GM18873 (cell line): ENCODE measurements at regions not wholly inside any gene's neighbourhood (a gene's known extent, or its start where the extent isn't known, plus 50 kb on each side); places are given as distances from the start of the nearest gene placed in this dataset.

ENCODE experiments used
- ATAC-seq: cut with Tn5 transposase; IDR thresholded peaks from one replicate; pipeline ENCODE4 v1.9.1; 2021; ENCODE audit warnings: mild to moderate bottlenecking, moderate library complexity, moderate number of reproducible peaks; ENCODE audit not compliant: unreplicated experiment, low FRiP score

- no peak for ATAC-seq
Observed at GRCh38 chr2:5983511-5984272, 291.5 kb downstream of the SOX11 start.

DNA sequence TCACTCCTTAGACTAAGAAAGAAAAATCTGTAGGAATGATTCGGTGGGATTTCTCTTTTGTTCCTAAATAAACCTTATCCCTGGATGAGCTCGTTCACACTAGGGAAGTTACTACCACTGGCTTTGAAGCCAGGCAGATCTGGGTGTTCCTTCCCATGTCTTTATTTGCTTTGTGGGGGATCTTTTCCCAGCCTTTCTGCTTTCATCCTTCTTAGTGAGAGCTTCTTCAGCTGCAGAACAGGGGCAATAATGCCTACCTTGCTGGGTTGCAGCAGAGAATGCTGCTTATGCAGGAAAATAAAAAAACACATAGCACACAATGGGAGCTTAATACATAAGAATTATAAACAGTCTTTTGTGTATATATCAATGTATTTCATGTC, 292.1 kb downstream of the SOX11 start:
- no peak for ATAC-seq

GRCh38 chr2:5984946-5985345, 292.8 kb downstream of the SOX11 start:
- ATAC-seq: no peak

DNA sequence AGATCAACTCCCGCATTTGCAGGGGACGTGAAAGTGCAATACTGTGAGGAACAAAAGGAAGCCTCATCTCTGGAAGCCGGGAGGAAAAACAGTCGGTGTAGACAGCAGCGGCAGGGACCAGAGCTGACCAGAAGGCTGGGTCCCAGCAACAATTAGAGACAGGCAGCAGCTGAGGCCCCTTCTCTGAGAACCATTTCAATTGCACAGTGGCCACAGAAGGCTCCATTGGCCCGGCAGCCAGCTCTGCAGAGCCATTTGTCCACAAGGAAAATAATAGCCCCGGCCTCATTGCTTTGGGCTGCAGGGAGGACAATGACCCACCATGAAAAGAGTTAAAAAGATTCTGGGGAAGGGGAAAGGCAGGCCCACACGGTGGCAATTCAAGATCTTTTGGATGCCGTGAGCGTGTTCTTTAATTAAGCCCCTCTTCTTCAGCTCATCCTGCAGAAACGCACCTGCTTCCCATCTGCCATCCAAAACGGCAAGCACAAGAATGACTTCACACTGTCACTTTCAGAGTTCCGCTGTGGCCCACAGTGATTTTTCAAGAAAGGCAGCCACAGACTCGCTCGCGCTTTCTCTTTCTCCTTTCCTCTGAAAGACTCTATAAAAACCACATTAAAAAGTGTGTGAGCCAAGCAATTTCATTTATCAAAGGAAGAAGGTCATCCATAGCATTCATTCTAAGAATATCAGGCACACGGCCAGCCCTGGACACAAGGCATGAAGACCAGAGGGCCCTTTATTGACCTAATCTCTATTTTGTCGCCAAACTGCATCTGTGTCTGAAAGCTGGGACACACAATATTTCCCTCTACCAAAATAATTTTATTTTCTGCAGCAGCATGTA, 293.6 kb downstream of the SOX11 start:
- ATAC-seq: no peak

DNA sequence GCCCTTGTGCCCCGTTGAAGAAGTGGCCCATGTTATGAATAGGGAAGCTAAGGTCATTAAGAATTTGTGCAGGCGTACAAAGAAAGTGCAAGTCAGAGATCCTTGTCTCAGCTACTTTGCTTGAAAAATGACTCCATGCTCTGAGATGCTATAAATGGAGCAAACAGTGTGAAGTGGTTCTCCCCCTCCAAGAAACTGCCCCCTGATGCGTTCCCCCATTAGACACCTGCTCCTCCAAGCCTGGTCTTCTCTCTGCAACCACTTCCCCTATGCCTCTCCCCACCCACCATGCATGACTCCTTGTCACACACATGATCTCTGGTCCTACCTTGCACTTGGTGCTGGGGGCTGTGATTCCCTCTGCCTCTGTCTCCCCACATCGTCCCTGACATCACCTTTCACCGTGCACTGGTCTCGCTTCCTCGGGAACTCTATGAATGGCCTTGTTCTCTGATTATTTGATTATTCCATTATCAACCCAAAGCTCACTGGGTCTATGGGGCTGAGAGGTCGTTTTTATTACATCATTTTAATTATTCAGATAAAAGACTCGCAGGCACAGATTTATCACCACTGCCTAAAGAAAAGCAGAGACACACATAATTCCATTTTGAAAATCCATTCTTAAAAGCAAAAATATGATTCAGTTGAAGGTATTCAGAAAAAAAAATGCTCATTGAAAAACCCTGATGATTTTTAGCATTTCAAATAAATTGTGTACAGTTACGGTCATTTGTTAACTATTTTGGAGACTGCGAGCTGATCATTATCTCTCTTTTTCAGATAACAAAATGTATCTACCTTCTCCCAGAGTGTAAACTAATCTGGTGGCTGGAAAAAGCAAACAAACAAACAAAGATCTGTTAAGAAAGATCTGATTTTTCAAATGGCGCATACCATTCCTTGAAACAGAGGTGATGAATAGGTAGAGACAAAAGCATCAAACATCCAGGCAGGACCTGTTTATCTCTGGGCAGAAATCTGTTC, 294.9 kb downstream of the SOX11 start:
- ATAC-seq: no peak

DNA sequence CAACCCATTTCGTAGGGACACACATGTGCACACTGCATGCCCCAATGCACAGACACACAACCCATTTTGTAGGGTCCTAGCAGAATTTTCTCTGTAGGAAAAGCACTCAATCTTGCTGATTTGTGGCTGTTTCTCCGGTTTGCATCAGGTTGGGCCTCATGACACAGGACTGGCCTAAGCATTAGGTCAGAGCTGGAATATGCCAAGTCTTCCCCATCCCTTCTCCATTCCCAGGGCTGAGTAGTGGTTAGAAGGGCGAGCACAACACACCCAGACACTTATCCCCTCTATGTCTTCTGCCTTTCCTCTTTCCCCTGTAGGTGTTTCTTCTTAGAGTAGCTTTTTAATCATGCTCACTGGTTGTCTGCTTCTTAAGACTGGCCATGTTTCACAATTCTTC, 295.9 kb downstream of the SOX11 start:
- ATAC-seq: no peak

GRCh38 chr2:5990086-5990485, 297.9 kb downstream of the SOX11 start:
- ATAC-seq: no peak

DNA sequence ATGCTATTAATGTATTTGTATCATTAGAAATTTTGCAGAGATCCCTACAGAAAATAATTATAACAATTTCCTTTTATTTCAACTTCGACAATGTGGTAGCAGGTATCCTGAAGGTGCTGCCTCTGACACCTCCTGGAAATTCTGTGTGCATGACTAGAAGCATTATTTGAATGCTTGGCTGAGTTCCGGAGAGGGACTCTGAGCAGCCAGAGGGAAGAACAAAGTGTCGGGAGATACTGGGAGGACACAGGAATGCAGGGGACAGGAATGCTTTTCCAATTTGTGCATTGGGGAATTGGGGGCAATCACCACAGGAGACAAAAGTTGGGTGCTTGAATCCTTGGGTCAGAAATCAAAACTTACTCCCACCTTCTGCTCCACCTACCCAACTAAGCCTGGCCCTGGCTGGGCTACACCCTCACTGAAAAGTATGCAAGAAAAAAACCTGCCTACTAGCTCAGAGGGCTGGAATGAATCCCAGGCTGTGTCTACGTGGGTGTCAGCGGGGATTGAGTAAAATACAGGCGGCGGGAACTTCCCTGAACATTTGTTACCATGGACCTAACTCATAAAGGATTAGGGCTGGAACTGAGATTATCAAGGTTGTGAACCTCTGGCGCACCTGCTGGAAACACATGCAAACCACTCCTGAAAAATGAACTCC, 299.3 kb downstream of the SOX11 start:
- ATAC-seq: no peak

DNA sequence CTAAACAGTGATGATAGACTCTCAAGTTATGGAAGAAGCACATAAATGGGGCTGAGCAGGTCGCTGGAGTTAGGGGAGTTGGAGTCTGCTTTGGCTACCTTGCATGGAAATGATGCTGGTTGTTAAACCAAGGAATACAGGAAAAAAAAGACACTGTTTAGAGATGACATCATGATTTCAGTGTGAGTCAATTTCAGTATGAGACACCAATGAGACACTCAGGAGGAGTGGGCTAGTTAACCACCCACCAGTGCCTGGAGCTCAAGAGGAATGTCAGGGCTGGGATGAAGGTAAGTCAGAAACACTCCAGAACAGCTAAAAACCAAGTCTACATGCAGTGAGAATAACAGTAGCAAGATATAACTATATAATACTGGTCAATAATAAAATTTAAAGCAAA, 303.6 kb downstream of the SOX11 start:
- ATAC-seq: no peak

DNA sequence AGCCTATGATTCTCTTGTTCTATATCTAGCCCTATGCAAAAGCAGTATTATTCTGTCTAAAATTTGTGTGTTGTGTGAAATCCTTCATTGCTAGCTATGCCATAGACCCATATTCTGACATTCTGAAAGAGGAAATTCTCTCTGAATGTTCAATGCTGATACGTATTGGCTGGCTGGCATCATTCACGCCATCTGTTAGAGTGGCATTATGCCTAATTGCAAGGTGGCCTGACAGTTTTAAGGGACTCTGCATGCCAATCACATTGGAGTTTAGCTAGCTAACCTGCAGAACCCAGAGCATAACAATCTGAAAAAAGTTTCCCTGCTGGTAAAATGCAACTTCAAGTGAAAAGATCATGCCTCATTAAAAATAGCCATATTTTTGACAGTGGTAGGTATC, 316.0 kb downstream of the SOX11 start:
- no peak for ATAC-seq

DNA sequence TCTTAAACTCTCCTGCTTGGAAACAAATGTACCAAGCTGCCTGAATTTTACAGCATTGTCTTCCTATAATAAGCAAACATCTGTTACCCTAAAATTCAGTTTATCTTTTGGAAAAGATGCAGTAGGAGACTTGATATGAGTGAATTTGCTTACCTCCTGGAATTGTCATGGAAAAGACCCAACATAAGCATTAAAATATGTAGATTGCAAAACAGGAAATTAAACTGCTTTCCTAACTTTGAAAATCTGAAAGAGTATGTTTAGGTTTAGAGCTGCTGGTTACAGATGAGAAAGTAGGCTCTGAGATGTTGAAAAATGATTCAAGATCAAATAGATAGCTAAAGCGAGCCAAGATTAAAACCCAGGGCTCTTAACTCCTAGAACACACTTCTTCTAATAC, 316.5 kb downstream of the SOX11 start:
- ATAC-seq: no peak

DNA sequence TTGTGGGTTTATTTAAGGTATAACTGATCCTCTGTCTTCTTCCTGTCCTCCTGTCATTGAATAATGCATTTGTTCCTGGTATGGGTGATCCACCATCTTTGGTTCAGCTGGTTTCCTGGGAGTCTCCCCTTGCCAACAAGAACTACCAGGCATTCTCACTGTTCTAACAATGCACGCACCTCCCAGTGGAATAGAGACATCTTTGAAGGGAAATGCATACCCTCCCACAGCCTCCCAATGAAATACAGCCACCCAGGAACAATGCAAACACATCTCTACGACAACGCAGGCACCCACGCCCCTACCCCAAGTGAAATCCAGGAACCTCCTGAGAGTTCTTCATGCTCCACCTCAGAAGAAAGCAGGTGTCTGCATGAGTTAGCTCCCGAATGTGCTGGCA, 318.0 kb downstream of the SOX11 start:
- ATAC-seq: no peak

GRCh38 chr2:6011921-6012320, 319.7 kb downstream of the SOX11 start:
- no peak for ATAC-seq

DNA sequence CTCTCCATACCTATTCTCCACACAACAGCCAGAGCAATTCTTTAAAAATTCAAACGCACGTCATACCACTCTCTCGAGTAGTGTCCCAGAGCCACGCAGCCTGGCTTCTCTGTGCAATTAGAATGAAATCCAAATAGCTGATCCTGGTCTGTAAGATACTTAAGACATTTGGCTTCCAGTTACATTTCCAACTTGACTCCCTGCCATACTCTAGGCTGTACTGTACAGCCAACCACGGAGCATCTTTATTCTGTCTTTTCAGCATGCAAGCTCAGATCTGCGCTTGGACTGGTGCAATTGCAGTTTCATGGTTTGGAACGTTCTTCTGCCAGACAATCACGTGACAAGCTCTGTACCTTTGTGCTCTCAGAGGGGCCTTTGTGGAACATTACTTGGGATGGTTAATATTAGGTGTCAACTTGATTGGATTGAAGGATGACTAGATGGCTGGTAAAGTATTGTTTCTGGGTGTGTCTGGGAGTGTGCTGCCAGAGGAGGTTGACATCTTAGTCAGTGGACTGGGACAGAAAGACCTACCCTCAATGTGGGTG, 325.6 kb downstream of the SOX11 start:
- no peak for ATAC-seq

- no peak for ATAC-seq
Observed at GRCh38 chr2:6024229-6024628, 332.0 kb downstream of the SOX11 start.

GRCh38 chr2:6024784-6025183, 332.6 kb downstream of the SOX11 start:
- ATAC-seq: no peak

DNA sequence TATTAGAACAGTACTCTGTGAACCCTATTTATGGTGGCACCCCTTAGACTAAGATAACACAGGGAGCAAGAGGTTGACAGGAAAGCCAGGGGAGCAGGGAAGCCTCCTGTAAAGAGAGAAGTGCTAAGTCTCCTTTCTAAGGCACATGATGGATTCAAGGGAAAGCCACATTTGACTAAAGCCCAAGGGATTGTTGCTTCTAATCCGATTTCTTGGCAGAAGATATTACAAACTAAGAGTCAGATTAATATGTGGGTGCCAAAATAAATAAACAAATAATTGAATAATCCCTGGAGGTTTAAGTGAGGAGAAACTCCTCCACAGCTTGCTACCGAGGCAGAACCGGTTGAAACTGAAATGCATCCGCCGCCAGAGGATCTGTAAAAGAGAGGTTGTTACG, 333.2 kb downstream of the SOX11 start:
- ATAC-seq: no peak

DNA sequence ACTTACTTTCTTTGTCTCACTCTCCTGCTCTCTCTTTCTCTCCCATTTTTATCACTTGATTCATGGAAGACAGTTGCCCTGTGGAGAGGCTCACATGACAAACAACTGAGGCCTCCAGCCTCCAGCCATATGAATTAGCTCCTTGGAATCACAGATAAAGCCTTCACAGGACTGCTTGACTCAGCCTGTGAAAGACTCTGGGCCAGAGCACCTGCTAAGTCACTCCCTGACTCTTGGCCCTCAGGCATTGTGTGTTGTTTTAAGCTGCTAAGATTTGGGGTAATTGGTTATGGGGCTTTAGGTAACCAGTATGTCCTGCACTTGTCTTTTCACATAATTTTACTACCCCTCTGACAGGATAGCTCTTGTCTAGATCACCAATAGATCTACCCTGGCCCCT, 334.9 kb downstream of the SOX11 start:
- ATAC-seq: no peak

DNA sequence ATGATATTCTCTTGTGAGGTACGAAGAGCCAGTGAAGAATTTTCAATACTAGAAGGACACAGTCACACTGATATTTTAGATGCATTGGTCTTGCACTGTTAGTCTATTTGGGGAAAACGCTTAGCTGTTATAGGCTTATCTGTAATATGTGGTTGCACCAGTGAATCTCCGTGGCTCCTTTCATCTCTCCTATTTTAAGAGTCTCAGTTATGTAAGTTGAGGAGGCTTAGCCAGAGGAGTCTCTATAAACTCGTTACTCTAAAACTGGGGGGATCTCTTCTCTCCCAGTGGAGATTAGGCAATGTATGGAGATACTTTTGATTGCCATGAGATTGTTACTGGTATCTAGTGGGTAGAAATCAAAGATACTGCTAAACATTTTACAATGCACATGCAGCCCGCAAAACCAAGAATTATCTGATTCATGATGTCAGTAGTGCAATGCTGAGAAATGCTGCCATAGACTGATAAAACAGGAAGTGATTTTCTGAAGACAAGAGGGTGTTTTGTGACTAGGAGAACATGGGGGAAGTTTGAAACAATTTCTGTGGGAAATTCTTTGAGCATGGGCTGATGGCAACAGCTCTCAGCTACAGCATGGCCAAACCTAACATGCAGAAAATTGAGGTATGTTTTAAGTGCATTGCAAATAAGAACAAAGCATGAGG, 339.1 kb downstream of the SOX11 start:
- ATAC-seq: no peak
